CD1c-positive myeloid dendritic cell (primary cell): ENCODE measurements at regions not wholly inside any gene's neighbourhood (a gene's known extent, or its start where the extent isn't known, plus 50 kb on each side); places are given as distances from the start of the nearest gene placed in this dataset.
"Not testable (repeated sequence)": the region's sequence is repeated elsewhere in the genome, so short reads cannot be mapped to it uniquely, and the experiment has no call there.

Experiments used
- DNase-seq: peaks from one replicate; pipeline ENCODE4 v3.0.0-alpha.2; 2016; ENCODE audit errors: extremely low spot score

DNA sequence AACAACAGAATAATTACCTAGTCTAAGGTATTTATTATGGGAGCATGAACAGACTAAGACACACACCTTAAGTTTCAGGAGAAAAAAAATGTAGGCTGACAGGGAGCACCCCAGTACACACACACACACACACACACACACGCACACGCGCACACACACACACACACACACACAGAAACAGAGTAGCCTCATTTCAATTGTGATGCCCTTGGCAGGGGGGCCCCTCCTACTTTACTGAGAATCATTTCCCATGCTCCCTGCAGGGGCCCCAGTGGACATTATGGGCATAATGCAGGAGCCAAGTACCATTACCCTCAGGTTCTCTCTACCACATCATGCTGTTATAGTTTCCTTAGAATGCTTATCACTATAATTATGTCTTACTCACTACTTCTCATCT lies 104.9 kb downstream of the CDC7 start:
- no peak for DNase-seq

DNA sequence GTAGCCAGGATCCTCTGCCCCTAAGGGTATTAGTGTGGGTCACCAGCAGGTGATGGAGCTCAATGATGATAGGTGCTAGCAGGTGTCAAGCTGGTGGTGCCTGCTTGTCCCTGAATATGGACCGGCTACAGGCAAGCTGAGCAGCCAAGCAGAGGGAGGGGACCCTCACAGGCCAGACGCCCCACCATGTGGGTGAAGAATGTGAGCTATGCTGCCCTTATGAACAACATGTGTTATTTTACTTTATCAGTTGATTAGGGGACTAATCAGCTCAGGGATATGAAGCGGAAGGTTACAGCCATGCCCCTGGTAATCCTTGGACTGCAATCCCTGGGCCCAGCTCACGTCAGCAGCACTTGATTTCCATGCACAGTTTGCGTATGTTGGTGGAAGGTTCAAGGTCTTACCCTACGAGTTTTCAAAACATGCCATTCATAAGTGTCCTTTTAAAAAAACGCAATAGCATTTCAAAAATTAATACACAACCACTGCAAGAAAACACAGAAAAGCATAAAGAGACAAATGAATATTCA lies 106.0 kb downstream of the CDC7 start:
- DNase-seq, result no peak

DNA sequence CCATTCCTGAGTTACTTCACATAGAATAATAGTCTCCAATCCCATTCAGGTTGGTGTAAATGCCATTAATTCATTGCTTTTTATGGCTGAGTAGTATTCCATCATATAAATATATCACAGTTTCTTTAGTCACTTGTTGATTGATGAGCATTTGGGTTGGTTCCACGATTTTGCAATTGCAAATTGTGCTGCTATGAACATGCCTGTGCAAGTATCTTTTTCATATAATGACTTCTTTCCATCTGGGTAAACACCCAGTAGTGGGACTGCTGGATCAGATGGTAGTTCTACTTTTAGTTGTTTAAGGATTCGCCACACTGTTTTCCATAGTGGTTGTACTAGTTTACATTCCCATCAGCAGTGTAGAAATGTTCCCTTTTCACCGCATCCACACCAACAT lies 107.0 kb downstream of the CDC7 start:
- not testable (repeated sequence) for DNase-seq

DNA sequence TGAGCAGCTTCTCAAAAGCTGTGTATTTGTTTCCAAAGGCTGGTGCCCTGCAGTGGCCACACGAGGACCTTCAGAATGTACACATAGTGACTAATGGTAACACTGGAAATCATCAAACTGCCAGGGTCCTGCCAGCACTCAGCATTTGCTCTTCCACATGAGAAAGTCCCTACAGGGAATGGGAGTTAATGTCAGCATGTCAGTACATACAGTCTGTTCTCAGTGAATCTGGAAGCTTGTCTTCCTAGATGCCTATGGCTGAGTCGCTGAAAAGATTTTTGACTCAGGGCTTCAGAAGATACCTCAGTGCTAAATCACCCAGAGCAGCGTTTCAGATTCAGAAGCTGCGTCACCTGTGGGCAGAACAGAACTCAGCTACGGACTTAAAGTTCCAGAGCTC lies 108.2 kb downstream of the CDC7 start:
- DNase-seq, result no peak

DNA sequence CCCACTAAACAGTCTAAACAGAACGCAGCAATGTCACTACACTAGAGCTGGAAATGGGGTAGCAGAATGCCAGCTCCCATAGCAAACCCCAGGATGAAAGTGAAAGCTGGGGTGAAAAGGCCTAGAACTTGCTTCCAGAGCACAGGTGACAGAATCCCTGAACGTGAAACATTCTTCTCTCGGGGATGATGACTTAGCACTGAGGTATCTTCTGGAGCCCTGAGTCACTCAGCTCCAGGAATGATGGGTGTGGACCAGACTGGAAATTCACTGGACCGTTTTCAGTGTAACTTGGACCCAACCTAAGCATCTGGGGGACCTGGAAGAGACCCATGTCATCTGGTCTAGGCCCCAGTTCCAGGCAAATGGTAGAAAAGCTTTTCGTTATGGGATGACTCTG lies 108.9 kb downstream of the CDC7 start:
- DNase-seq, result no peak

DNA sequence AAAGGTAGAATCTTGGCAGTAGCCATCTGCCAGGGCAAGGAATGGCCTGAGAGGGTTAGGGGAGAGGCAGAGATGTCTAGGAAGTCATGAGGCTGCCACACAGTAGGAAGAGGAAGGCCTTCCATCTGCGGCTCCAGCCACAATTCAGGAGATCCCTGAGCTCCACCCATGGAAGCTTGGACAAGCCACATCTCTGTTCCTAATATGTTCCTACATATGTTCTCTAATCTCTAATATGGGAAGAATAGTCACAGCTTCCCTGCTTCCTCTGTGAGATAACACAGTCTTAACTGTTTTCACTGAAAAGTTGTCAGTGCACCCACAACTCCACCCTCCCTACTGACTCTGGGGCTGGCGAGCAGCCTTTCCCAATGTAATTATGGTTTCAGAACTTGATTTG lies 109.5 kb downstream of the CDC7 start:
- DNase-seq, result no peak

DNA sequence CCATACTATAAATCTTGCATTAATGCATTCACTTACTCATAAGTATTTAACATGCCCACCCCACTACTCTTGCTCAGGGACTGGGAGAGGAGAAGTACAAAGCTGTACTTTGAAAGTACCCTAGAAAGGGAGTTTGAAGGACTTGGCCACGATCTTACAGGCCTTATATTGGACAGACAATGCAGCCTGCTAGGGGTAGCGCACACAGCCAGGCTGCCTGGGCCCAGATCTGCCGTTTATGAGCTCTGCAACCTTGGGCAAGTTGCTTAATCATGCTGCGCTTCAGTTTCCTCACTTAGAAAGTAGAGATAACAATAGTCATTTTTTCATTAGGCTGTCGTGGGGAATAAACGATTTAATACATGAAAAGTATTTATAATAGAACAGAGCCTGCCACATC lies 110.1 kb downstream of the CDC7 start:
- DNase-seq, result no peak

DNA sequence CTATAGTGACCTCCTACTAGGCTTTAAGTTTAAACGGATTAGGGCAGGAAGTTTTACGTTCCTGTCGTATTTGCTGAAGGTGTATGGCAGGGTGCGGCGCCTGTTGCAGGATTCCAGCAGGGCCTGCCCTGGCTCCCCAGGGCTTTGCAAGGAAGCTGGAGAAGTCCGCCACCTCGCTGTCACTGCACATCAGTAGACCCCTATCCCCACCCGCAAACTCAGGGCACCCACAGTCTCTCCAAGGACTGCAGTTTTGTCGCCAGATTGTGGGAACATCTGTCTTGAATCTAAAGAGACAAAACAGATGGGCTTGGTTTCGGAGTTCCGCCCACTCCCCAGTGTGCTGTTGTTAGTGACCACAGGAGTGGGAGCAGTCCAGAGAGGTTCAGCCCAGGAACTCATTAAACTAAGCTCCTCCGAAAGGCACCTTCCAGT lies 110.8 kb downstream of the CDC7 start:
- DNase-seq, result no peak

DNA sequence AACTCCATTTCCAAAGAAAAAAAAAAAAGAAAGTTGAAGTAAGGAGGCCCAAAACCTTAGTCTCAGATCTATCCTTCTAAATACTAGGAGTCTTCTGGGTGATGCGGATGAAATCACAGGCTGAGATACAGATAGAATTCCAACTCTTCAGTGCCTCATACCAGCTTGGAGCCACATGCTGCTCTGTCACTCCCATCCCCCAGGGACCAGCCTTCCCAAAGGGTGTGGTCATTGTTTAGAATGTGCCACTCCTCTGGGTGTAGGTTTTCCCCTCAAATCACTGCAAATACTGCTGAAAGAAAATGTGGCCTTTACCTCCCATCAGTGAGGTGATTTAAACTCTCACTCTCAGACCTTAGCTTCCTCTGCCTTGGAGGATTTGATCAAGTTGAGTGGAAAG lies 112.9 kb downstream of the CDC7 start:
- no peak for DNase-seq

DNA sequence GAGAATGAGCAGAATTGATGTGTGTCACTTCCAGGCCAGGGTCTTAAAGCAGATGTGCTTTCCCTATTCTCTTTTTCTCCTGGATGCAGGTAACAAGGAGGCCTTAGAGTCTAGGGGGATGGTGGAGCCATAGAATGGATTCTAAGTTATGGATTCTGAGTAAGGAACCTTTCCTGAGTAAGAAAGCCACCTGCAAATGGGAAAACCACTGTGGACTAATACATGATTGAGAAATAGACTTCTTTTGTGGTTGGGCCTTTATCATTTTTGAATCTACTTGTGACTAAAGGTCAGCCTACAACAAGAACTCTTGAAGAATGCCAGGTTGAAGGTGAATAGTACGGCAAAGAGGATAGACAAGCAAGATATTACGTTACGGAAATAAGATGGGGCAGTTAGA lies 116.1 kb downstream of the CDC7 start:
- no peak for DNase-seq

DNA sequence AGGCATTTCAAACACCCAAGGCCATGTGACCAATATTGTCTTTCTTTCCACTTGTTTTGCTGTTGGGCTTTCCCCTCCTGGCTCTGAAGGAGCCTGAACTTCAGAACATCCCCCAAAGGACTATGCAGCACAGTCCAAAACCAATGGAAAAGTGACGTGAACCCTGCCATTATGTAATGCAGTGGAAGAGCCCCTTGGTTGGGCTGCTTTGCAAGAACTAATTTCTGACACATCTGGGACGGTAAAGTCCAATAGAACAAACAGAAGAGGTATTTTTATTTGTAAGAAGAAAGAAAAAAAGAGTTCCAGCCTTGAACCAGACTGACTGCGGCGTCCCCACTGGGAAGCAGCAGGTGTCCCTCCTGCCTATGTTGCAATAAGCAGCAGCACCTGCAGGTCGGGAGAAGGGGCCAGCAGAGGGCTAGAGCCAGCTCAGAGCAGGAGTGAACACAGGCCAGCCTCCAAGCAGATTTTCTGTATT lies 116.7 kb downstream of the CDC7 start:
- DNase-seq, result no peak

DNA sequence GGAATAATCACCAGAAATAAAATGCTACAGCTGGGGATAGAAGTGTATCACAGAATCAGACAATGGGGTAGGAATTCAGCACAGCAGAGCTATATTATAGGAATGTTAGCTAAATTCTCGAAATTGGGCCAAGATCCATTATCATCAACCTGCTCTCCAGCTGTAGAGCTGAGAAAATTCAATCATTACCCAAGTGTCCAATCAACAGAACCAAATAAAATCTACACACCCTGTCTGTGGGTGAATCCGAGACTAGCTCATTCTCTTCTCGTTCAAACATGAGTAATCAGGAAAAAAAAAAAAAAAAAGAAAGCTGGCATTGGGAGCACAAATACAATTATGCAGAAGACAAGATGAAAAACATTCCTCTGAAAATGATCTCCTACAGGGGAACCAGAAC lies 119.2 kb downstream of the CDC7 start:
- no peak for DNase-seq

DNA sequence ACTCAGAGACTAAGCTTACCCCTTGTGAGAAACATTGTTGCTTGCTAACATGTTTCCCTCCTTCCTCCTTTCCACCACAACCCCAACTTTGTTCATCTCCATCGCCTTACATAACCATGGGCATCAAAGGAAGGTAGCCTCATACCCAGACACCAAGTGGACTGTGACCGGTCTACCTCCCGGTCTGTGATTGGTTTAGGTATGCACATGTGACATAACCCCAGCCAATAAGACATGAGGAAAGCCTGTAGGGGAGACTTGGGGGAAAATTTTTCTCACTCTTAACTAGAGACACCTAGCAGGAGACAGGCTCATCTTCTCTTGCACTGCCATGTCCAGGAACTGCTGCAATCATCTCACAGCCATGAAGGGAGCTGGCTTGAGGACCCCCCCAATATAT lies 120.7 kb downstream of the CDC7 start:
- DNase-seq, result no peak

DNA sequence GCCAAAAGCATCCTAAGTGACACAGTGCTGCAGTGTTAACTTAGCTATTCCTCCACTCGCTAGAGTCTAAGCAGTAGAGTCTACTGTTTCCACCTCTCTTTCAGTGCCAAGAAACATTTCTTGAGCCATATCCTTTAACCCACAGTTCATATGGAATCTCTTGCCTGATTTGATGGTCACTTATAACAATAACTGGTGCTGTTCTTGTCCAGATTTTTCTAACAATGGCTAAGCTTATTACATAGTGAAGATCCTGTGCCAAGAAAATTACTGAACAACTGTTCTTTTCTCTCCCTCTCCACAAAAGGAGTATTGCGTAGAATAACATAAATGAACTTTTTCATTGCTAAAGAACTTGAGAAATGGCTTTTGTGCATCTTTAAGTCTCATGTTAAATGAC lies 121.3 kb downstream of the CDC7 start:
- no peak for DNase-seq

DNA sequence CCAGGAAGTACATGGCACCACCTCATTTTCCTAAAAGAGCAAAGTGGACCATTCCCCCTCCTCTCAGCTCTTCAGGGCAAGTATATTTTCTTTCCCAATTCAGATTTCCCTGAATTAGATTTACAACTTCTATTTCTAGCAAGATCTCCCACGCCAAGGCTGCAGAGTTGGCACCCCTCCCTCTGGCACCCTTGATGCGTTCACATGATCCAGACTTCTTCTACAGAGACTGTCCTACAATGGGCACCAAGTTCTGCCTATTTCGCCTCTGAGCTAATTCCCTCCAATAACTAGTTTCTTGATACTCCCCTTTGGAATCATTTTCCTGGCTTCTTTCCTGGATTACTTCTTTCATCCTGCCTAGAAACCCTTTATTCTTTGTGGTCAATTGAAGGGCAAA lies 122.0 kb downstream of the CDC7 start:
- DNase-seq, result no peak

DNA sequence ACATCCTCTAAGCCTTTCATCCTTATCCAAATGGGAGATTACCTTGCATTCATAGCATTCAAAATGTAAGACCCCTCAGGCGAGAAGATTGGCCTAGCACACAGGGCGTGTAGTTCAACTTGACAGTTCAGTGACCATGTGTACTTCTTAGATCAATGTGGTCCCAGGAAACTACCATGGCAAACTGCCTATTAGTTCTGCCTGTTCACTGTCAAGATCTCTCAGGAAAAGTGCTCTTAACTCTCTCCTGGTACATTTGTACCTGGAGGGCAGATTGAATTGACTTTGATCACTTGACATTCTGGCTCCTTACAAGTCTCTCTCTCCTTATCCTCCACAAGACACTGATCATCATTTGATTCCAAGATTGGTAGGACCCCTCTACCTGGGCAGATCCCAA lies 122.4 kb downstream of the CDC7 start:
- DNase-seq, result no peak

DNA sequence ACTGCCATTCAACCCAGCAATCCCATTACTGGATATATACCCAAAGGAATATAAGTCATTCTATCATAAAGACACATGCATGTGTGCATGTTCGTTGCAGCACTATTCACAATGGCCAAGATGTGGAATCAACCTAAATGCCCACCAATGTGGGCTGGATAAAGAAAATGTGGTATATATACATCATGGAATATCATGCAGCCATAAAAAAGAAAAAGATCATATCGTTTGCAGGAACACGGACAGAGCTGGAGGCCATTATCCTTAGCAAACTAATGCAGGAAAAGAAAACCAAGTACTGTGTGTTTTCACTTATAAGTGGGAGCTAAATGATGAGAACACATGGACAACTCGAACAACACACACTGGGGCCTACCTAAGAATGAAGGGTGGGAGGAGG lies 123.7 kb downstream of the CDC7 start:
- DNase-seq, result no peak
